ENCODE measurements at regions not wholly inside any gene's neighbourhood (a gene's known extent, or its start where the extent isn't known, plus 50 kb on each side); places are given as distances from the start of the nearest gene placed in this dataset.
"Not testable (repeated sequence)": the region's sequence is repeated elsewhere in the genome, so short reads cannot be mapped to it uniquely, and the experiment has no call there.

DNA sequence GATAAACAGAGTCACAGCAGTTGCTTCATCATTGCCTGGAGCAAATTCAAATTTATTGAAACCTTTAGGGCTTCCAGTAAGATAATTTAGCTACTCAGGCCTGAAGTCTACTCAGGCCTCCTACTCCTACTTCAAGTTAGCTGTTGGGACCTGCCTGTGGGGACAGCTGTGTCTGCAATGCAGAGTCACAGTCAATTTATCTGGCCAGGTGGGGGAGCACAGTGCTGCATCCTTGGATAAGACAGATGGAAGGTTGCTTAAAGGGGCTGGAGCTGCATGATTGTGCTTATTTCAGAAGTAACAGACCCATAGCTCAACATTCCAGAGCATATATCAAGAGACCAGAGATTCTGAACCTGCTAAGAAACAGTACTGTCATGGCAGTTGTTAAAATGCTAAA is 932.1 kb downstream of the QKI start:
- H3K36me3 Mint-ChIP-seq (ENCODE audit: low read depth): no peaks in the 10 kb centered on the region
- no peak for ATAC-seq (replicated peaks)
- no peaks in the 10 kb centered on the region for H3K4me1 Mint-ChIP-seq
- H3K4me3 Mint-ChIP-seq: no peak overlapping the region
- H3K27ac Mint-ChIP-seq: no peak overlapping the region
- H3K27me3 Mint-ChIP-seq: no peaks in the 10 kb centered on the region
- peaks cover 4% of the 10 kb centered on the region for H3K9me3 Mint-ChIP-seq

DNA sequence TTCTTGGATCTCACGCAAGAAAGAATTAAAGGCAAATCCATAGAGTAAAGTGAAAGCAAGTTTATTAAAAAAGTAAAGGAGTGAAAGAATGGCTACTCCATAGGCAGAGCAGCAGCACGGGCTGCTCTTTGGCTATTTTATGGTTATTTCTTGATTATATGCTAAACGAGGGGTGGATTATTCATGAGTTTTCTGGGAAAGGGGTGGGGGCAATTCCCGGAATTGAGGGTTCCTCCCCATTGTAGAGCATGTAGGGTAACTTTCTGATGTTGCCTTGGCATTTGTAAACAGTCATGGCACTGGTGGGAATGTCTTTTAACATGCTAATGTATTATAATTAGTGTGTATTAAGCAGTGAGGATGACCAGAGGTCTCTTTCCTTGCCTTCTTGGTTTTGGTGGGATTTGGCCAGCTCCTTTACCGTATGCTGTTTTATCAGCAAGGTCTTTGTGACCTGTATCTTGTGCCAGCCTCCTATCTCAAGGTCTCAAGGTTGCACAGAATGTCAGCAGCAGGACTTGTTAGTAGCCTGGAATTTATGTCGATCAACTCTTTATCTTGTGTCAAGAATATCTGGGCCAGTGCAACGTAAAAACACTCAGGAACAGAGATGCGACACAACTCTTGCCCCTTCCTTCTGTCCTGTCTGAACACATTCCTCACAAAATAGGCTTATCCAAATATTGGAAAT is 931.4 kb downstream of the QKI start:
- no peak for ATAC-seq (replicated peaks)
- Mint-ChIP-seq H3K27me3 (no peaks in the 10 kb centered on the region), H3K4me1 (no peaks in the 10 kb centered on the region), H3K9me3 (peaks cover 4% of the 10 kb centered on the region), H3K27ac (no peak overlapping the region), H3K4me3 (no peak overlapping the region), H3K36me3 (ENCODE audit: low read depth) (no peaks in the 10 kb centered on the region)

DNA sequence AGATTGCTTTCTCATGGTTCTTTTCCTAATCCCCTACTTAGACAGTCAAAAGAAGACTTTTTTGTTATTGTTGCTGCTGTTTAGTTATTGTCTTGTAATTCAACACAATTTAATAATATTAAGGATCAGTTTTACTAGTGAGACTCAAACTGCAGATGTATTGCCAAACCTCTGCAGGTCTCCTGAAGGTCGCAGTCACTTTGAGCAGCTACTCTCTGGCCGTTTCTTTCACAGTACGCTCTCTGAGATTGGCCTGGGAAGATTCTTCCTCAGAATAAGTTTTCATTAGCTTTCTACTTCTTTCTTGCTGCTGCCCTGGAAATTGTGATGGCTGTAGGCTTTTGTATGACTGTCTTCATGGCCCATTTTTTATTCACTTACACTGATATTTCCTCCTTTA is 930.8 kb downstream of the QKI start:
- peaks cover 4% of the 10 kb centered on the region for H3K9me3 Mint-ChIP-seq
- no peak for ATAC-seq (replicated peaks)
- H3K27me3 Mint-ChIP-seq: no peaks in the 10 kb centered on the region
- H3K4me3 Mint-ChIP-seq: no peak overlapping the region
- no peaks in the 10 kb centered on the region for H3K4me1 Mint-ChIP-seq
- H3K36me3 Mint-ChIP-seq (ENCODE audit: low read depth): no peaks in the 10 kb centered on the region
- H3K27ac Mint-ChIP-seq: no peak overlapping the region

DNA sequence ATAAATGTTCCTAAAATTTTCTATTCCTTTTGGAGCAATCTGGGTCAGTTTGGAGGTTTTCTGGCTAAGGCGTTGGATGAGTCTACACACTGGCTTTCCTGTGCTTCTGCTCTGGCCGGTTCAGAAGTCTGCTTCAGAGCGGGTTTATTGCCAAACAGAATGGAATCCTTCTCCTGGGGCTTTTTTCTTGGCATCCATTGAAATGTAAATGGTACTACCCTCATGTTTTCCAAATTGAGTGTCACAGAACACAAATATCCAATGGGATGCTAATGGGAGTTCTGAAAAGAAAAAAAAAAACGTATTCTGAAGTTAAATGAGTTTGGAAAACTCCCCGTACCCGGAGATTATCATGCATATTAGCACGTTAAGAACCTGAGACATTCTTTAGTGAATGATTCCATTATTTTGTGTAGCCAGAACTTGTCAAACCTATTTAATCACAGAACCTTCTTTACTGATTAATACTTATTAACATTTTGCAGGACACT is 930.3 kb downstream of the QKI start:
- no peak overlapping the region for H3K4me3 Mint-ChIP-seq
- H3K9me3 Mint-ChIP-seq: peaks cover 4% of the 10 kb centered on the region
- no peak for ATAC-seq (replicated peaks)
- no peak overlapping the region for H3K27ac Mint-ChIP-seq
- H3K27me3 Mint-ChIP-seq: no peaks in the 10 kb centered on the region
- H3K4me1 Mint-ChIP-seq: no peaks in the 10 kb centered on the region
- H3K36me3 Mint-ChIP-seq (ENCODE audit: low read depth): no peaks in the 10 kb centered on the region

DNA sequence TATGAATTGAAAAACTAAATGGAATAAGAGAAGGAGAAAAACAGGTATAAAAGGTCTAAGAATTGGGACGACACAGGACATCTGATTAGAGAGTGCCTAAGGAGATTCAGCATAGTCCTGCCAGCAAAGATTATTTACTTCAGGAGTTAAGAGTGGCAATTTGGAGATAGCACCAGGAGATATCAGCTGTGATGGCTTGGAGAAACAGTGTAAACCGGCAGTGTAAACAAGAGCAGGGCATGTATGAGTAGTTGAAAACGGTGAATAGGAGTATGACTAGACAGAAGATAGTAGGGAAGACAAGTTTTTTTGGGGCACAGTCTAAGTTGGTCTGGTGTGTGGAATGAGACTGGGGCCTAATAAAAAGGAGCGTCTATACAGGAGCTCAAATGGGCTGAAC is 924.9 kb downstream of the QKI start:
- not testable (repeated sequence) for H3K9me3 Mint-ChIP-seq, H3K4me1 Mint-ChIP-seq, H3K4me3 Mint-ChIP-seq

DNA sequence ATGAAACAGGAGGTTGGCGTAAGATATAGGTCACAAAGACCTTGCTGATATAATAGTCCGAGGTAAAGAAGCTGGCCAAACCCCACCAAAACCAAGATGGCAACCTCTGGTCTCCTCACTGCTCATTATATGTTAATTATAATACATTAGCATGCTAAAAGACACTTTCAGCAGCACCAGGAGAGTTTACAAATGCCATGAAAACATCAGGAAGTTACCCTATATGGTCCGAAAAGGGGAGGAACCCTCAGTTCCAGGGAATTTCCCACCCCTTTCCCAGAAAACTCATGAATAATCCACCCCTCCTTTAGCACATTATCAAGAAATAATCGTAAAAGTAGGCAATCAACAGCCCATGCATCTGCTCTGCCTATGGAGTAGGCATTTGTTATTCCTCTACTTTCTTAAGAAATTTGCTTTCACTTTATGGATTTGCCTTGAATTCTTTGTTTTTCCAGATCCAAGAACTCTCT is 923.4 kb downstream of the QKI start:
- Mint-ChIP-seq H3K36me3 (ENCODE audit: low read depth) (no peaks in the 10 kb centered on the region), H3K4me1 (no peaks in the 10 kb centered on the region), H3K27me3 (no peaks in the 10 kb centered on the region), H3K4me3 (no peak overlapping the region), H3K9me3 (no peaks in the 10 kb centered on the region), H3K27ac (no peak overlapping the region)
- ATAC-seq (replicated peaks): no peak

More for the DNA sequence above, 924.9 kb downstream of the QKI start:
- H3K27me3 Mint-ChIP-seq; ATAC-seq (replicated peaks); H3K27ac Mint-ChIP-seq; H3K36me3 Mint-ChIP-seq (ENCODE audit: low read depth): not testable (repeated sequence)

DNA sequence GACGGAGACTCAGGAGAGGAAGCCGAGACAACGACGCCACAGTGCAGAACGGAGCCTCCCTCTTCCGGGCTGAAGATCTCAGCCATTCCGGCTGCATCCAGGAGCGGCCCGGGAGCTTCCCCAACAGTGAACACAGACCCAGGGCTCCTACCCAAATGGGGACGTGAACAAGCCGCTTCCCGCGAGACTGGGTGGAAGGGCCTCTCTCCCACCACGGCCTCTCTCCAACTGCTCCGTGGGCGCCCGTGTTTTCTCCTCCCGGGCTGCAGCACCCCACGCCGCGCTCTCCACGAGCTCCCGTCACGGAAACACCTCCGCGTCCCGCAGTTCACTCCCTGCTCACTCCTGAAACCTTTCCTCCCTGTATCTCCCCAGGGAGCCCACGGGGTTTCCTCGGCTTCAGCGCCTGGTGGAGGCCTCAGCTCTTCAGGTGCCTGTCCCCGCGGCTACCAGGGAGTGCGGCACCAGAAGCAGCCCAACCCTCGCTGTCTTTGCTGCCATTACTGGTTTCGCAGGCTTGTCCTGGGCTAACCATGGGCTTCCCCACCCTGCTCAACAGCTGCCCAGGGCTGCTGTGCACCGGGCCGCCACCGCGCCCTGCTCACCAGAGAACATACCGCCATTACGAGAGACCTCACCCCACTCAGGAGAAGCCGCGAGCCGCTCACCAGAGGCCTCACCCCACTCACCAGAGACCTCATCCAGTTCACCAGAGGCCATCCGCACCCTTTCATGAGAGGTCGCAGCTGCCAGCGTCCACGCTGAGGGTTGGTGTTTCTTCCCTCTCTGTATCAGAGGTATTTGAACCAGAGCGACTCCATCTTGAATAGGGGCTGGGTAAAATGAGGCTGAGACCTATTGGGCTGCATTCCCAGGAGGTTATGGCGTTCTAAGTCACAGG is 922.8 kb downstream of the QKI start:
- Mint-ChIP-seq H3K27me3 (no peaks in the 10 kb centered on the region), H3K36me3 (ENCODE audit: low read depth) (no peaks in the 10 kb centered on the region), H3K27ac (no peak overlapping the region), H3K9me3 (no peaks in the 10 kb centered on the region), H3K4me1 (no peaks in the 10 kb centered on the region), H3K4me3 (no peak overlapping the region)
- no peak for ATAC-seq (replicated peaks)

DNA sequence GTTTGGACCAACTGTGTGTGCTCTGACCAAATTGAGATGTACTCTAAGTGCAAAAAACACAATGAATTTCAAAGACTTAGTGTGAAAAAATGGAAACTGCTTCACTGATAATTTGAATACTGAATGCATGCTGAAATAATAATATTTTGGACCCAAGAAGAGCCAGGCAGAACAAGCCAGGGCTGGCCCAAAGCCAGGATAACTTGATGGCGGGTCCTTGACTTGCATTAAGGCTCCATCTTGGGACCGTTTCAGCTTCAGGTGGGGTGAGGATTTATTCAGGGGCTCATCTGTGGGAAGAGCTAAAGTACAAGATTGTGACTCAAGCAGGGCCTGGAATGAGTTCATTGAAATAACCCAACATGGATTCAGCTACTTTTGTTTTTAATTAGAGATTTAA is 921.9 kb downstream of the QKI start:
- no peak for ATAC-seq (replicated peaks)
- Mint-ChIP-seq H3K27me3 (no peaks in the 10 kb centered on the region), H3K4me3 (no peak overlapping the region), H3K27ac (no peak overlapping the region), H3K36me3 (ENCODE audit: low read depth) (no peaks in the 10 kb centered on the region), H3K9me3 (no peaks in the 10 kb centered on the region), H3K4me1 (no peaks in the 10 kb centered on the region)

DNA sequence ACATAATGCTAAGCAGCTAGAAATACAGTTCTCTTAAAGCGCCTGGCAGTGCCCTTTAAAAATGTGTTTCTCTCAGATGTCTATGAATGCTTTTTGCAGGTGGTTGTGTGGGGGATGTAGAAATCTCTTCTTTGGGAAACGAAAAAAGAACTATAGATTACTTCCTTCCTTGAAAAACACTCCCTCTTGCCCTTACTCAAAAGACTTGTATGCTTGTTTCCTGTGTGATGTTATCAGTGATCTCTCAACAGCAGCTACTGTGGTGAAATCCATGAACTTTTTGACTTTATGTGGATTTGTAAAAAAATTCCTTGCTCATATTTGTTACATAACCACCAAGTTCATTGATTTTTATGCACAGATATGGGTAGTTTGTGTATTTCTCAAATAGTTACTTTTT is 916.5 kb downstream of the QKI start:
- Mint-ChIP-seq H3K36me3 (ENCODE audit: low read depth) (no peaks in the 10 kb centered on the region), H3K9me3 (no peaks in the 10 kb centered on the region)

DNA sequence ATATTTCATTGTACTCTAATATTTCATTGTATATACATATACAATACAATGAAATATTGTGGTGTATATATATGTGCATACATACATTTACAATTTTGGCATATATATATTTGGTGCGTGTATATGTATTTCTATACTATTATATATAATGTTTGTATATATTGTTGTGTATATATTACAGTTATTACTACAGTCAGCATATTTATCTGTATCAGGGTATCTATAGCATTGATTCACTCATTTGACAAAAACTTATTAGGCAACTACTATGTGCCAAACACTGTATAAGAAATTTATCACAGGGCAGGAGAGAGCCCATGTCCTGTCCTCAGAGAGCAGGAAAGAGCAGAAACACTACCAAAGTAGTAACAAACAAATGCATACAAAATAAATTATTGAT is 910.6 kb downstream of the QKI start:
- peaks cover 6% of the 10 kb centered on the region for H3K9me3 Mint-ChIP-seq
- no peaks in the 10 kb centered on the region for H3K27me3 Mint-ChIP-seq
- H3K4me1 Mint-ChIP-seq: no peaks in the 10 kb centered on the region
- H3K36me3 Mint-ChIP-seq (ENCODE audit: low read depth): no peaks in the 10 kb centered on the region
- no peak for ATAC-seq (replicated peaks)
- H3K27ac Mint-ChIP-seq: no peak overlapping the region
- no peak overlapping the region for H3K4me3 Mint-ChIP-seq

More for the DNA sequence above, 916.5 kb downstream of the QKI start:
- H3K27ac Mint-ChIP-seq: no peak overlapping the region
- H3K27me3 Mint-ChIP-seq: no peaks in the 10 kb centered on the region
- H3K4me1 Mint-ChIP-seq: no peaks in the 10 kb centered on the region
- ATAC-seq (replicated peaks): no peak
- H3K4me3 Mint-ChIP-seq: no peak overlapping the region

DNA sequence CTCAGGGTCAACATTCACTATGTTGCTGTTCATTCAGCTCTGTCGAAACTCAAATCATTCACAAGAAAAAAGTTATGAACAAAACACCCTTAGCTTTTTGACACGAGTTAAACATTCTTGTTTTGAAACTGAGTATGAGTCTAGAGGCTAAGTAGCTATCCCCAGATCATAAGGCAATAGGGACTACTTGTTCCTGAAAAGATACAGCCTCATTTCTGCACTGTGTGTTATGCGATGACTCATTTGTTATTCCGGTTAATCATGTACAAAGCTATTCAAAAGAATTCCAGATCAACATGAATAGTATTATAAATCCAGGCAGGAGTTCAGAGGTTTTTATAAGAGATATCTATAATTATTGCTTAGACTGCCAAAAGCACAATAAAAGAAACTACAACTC is 908.0 kb downstream of the QKI start:
- Mint-ChIP-seq H3K27ac (no peak overlapping the region), H3K27me3 (no peaks in the 10 kb centered on the region), H3K4me1 (no peaks in the 10 kb centered on the region), H3K4me3 (no peak overlapping the region), H3K36me3 (ENCODE audit: low read depth) (no peaks in the 10 kb centered on the region), H3K9me3 (peaks cover 6% of the 10 kb centered on the region)
- no peak for ATAC-seq (replicated peaks)

DNA sequence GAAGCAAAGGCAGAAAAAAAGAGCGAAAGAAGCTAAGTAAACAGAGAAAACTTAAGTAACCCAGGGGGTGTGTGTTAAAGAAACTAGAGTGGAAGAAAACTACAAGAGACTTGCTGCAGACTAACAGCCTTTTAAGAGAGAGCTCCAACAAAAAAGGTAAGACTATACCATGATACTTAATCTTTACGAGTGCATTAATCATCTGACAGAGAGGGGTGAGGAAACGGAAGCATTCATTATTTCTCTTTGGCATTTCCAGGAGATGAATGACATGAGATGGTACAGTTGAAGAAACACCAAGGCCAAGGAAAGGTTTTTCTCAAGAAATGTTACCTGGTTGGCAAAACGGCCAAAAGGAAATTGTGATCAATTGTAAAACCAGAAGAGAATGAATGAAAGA is 906.8 kb downstream of the QKI start:
- Mint-ChIP-seq H3K9me3 (peaks cover 6% of the 10 kb centered on the region), H3K4me3 (no peak overlapping the region), H3K27ac (no peak overlapping the region), H3K4me1 (no peaks in the 10 kb centered on the region), H3K36me3 (ENCODE audit: low read depth) (no peaks in the 10 kb centered on the region), H3K27me3 (no peaks in the 10 kb centered on the region)
- no peak for ATAC-seq (replicated peaks)

DNA sequence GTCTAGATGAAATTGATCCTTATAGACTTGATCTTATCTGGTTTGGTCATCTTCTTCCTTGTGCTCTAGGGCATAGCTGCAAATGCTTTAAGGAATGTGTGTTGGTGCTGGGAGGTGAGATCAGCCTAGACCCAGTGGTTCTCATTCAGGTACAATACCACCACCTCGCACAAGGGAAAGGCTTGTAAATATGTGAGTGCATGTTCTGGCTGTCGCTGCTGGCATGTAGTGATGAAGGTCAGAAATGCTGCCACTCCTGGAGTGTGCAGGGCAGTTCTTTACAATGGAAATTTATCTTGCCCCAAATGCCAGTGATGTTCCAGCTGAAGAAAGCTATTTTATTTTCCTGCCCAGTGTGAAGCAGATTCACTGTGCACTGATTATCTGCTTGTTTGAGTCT is 900.9 kb downstream of the QKI start:
- Mint-ChIP-seq H3K36me3 (ENCODE audit: low read depth) (no peaks in the 10 kb centered on the region), H3K27ac (no peak overlapping the region), H3K4me1 (no peaks in the 10 kb centered on the region), H3K9me3 (no peaks in the 10 kb centered on the region), H3K4me3 (no peak overlapping the region), H3K27me3 (no peaks in the 10 kb centered on the region)
- ATAC-seq (replicated peaks): no peak

DNA sequence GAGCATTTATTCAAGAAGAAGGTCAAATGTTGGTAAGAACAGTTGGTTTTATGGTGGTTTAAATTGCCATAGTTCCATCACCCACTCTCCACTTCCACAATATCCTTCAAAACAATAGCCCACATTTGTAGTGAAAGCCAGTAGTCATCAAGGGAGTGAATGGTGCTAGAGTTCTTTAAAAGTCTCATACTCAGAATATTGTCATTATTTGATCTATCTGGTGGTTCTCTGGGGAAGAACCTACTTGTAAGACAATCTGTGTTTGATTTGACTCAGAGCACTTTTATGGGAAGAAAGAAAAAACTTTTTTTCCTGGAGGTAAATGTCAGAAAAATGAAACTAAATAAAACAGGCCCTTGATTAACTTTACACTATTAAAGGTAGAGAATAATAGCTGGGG is 893.8 kb downstream of the QKI start:
- ATAC-seq (replicated peaks): no peak
- Mint-ChIP-seq H3K27ac (no peak overlapping the region), H3K36me3 (ENCODE audit: low read depth) (no peaks in the 10 kb centered on the region)

More for the DNA sequence above, 893.8 kb downstream of the QKI start:
- Mint-ChIP-seq H3K4me1 (no peaks in the 10 kb centered on the region), H3K27me3 (no peaks in the 10 kb centered on the region), H3K9me3 (no peaks in the 10 kb centered on the region), H3K4me3 (no peak overlapping the region)
